T-helper 1 cell treated with Interleukin-12 subunit alpha and Interleukin-12 subunit beta and Interleukin-4 antibody, amounts not matched to agents 30 μg/mL and 1 μg/mL, for 36 hours (primary cell): ENCODE measurements at regions not wholly inside any gene's neighbourhood (a gene's known extent, or its start where the extent isn't known, plus 50 kb on each side); places are given as distances from the start of the nearest gene placed in this dataset.
"Not testable (repeated sequence)": the region's sequence is repeated elsewhere in the genome, so short reads cannot be mapped to it uniquely, and the experiment has no call there.

Source experiments
- H3K27ac Mint-ChIP-seq: one replicate; pipeline ENCODE4 v1.8.0; 2021; ENCODE audit warnings: mild to moderate bottlenecking, mixed read lengths
- H3K27me3 Mint-ChIP-seq: one replicate; pipeline ENCODE4 v1.8.0; 2021; ENCODE audit warnings: low read depth, mixed read lengths
- H3K36me3 Mint-ChIP-seq: one replicate; pipeline ENCODE4 v1.8.0; 2021; ENCODE audit warnings: low read depth, mixed read lengths
- H3K4me1 Mint-ChIP-seq: one replicate; pipeline ENCODE4 v1.8.0; 2021; ENCODE audit warnings: low read depth, mixed read lengths
- H3K4me3 Mint-ChIP-seq: one replicate; pipeline ENCODE4 v1.8.0; 2021; ENCODE audit warnings: mild to moderate bottlenecking, moderate library complexity, mixed read lengths
- H3K9me3 Mint-ChIP-seq: one replicate; pipeline ENCODE4 v1.8.0; 2021; ENCODE audit warnings: mixed read lengths

DNA sequence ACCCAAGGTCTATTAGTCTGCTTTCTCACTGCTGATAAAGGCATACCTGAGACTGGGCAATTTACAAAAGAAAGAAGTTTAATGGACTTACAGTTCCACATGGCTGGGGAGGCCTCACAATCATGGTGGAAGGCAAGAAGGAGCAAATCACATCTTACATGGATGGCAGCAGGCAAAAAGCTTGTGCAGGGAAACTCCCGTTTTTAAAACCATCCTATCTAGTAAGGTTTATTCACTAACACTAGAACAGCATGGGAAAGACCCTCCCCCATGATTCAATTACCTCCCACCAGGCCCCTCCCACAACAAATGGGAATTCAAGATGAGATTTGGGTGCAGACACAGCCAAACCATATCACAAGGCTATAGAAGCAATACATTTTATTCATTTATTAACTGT is 1921.4 kb downstream of the PCDH9 start:
- peaks cover 17% of the 10 kb centered on the region for H3K9me3 Mint-ChIP-seq
- not testable (repeated sequence) for H3K27ac Mint-ChIP-seq, H3K27me3 Mint-ChIP-seq

DNA sequence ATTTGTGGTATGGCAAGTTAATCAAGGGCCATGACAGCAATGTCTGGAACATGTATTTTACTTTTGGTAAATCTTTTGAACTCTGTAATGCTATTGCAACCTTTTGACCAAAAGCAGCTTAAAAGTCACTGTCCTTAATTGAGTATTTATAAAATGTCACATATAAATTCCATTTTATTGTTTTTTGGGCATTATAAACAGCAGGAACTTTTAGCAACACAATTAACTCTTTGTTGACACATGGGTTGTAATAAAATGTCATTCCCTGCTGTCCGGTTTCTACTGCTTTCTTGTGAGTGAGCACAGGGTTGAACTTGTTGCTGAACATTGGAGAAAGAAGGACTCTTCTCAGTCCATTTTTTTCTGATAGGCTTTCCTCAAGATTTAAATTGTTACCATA is 1923.1 kb downstream of the PCDH9 start:
- no peak overlapping the region for H3K27ac Mint-ChIP-seq
- H3K9me3 Mint-ChIP-seq, result peaks cover 13% of the 10 kb centered on the region
- no peak overlapping the region for H3K4me3 Mint-ChIP-seq
- H3K27me3 Mint-ChIP-seq, result no peaks in the 10 kb centered on the region
- no peaks in the 10 kb centered on the region for H3K36me3 Mint-ChIP-seq
- no peaks in the 10 kb centered on the region for H3K4me1 Mint-ChIP-seq

More for the DNA sequence above, 1921.4 kb downstream of the PCDH9 start:
- not testable (repeated sequence) for H3K4me1 Mint-ChIP-seq, H3K36me3 Mint-ChIP-seq, H3K4me3 Mint-ChIP-seq

DNA sequence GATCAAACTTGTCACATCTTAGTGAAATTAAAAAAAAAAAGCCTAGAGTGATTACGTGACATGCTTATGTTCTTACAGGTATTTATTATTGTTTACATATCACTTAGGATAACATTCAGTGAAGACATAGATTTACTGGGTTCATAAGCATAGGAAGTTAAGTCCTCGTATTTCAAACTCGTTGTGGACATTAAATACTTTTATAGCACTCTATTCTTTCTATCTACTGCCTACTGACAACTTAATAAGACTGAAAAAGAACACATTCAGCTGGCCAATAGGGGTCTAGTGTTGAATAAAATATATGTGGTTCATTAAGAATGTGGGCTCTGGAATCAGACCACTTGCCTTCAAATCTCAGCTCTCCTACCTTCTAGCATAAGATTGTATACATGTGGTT is 1927.4 kb downstream of the PCDH9 start:
- no peak overlapping the region for H3K4me3 Mint-ChIP-seq
- H3K27me3 Mint-ChIP-seq, result no peaks in the 10 kb centered on the region
- H3K4me1 Mint-ChIP-seq, result no peaks in the 10 kb centered on the region
- no peak overlapping the region for H3K27ac Mint-ChIP-seq
- H3K9me3 Mint-ChIP-seq, result no peaks in the 10 kb centered on the region
- no peaks in the 10 kb centered on the region for H3K36me3 Mint-ChIP-seq

DNA sequence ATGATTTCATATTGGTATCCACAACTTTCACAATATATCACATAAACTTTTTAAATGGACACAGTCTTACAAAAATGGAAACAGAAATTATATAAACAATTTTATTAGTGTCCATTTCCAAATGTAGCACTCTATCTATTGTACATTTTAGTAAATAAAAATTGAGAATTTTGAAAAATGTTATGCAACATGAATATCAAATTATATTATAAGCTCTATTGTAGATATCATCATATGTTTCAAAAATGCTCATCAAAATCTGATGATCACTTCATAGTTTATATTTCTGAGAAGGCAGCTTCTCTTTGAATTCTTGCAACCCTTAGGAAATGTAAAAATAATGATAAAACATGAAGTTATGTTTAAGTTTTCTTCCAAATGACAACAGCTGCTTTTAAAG is 1928.6 kb downstream of the PCDH9 start:
- Mint-ChIP-seq H3K9me3 (no peaks in the 10 kb centered on the region), H3K27ac (no peak overlapping the region), H3K36me3 (no peaks in the 10 kb centered on the region), H3K4me1 (no peaks in the 10 kb centered on the region), H3K27me3 (no peaks in the 10 kb centered on the region), H3K4me3 (no peak overlapping the region)

DNA sequence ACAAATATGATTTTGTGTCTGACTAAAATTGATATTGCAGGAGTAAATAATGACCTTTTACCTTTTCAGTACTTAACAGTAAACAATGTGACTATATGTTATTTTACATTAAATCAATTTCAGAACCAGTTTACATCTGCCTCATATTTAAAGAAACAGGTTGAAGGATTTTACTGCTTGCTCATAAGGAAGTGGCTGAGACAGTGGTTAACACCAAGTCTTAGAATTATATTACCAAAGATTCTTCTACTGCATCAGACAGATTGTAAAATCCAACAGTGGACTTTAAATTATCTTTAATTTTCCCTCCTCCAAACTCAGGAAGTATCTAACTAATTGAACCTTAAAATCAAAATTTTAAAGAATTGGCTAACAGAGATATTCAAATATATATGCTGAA is 1929.9 kb downstream of the PCDH9 start:
- Mint-ChIP-seq H3K36me3 (no peaks in the 10 kb centered on the region), H3K9me3 (no peaks in the 10 kb centered on the region), H3K27ac (no peak overlapping the region), H3K4me3 (no peak overlapping the region), H3K27me3 (no peaks in the 10 kb centered on the region), H3K4me1 (no peaks in the 10 kb centered on the region)

DNA sequence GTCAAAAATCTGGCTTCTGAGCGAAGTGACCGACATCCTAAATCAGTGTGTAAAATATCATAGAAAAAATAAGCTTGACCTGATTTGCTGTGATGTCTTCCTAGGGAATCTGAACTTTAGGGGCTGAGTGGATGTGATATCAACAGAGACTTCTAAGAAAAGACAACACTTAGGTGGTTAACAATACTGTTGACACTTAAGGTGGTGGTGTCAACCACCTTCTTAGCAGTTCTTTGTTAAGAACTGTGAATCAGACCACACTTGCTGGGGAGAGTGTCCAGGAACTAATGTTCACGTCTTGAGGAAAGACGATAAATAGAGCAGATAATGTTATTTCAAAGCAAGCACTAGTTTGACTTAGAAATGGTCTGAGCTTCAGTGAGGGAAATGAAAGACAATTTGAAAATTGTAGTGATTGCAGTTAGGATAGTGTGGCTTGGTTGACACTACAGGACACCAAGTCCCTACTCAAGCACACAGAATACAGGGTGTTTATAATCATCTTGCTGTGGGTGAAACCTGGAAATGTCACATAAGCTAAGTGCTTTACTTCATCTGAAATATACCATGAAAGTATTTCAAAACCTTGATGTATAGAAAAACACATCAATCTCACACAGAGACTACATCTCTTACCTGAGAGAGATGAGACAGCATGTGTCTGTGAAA is 1936.5 kb downstream of the PCDH9 start:
- Mint-ChIP-seq H3K27me3 (no peaks in the 10 kb centered on the region), H3K4me1 (no peaks in the 10 kb centered on the region), H3K36me3 (no peaks in the 10 kb centered on the region), H3K4me3 (no peak overlapping the region), H3K9me3 (peaks cover 4% of the 10 kb centered on the region), H3K27ac (no peak overlapping the region)

DNA sequence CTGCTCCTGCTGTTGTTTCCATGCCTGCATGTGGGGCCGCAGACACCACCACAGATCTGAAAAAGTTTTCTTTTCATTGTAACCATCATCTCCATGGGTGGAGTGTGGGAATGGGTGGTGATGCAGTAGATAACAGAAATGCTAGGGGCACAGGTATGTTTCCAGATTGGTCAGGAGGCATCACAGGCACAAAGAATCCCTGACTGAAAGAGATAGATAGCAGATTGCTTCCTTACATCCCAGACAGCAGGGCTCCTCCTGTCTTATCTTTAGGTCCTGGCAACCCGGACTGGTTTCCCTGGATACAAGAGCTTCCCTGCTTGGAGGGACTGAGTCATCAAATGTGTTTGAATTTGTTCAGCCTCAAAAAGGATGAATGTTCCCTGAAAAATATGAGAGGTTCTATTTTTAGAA is 1937.6 kb downstream of the PCDH9 start:
- Mint-ChIP-seq H3K27ac (no peak overlapping the region), H3K36me3 (no peaks in the 10 kb centered on the region), H3K9me3 (peaks cover 4% of the 10 kb centered on the region), H3K4me3 (no peak overlapping the region), H3K4me1 (no peaks in the 10 kb centered on the region), H3K27me3 (no peaks in the 10 kb centered on the region)

DNA sequence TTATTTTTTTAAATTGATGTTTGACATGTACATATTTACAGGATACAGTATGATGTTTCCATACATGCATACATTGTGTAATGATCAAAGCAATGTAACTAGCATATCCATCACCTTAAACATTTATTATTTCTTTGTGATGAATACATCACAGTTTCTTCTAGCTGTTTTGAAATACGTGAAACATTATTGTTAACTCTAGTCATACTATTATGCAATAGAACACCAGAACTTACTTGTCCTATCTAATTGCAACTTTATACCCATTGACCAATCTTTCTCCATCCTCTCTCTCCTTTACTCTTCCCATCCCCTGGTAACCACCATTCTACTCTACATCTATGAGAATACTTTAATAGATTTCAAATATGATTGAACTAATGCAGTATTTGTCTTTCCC is 1942.7 kb downstream of the PCDH9 start:
- Mint-ChIP-seq H3K27ac (no peak overlapping the region), H3K4me1 (no peaks in the 10 kb centered on the region), H3K36me3 (no peaks in the 10 kb centered on the region), H3K27me3 (no peaks in the 10 kb centered on the region), H3K4me3 (no peak overlapping the region), H3K9me3 (peaks cover 4% of the 10 kb centered on the region)

DNA sequence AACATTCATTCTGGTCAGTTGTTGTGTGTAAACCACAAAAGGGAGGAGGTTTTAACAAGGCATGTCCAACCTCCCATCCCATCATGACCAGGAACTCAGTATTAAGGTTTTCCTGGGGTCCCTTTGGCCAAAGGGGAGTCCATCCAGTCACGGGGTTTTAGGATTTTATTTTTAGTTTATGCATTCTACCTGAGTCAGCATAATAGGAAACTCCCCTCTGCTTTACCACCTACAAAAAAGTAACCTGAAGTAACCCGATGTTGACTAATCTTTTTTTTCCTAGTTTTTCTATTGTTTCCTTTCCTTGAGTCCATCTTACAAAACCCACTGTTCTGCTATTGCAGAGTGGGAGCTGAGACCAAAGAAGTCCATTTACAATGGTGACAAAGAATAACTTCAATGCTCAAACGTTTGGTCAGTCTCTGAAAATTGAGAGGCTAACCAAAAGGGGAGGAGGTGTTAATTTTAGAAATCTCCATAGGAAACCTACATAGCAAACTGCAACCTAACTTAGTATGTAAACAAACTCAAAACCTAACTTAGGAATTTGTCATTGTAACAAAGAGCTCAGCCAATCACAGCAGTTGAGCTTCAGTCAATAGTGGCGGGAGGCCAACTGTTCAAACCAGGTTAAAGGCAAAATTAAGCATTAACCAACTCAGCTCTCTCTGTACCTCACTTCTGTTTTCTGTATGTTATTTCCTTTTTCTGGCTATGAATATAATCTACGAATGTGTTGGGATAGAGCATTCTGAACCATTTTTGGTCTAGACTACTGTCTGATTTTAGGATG is 1954.1 kb downstream of the PCDH9 start:
- no peaks in the 10 kb centered on the region for H3K4me1 Mint-ChIP-seq
- H3K36me3 Mint-ChIP-seq, result no peaks in the 10 kb centered on the region
- no peak overlapping the region for H3K4me3 Mint-ChIP-seq
- H3K27me3 Mint-ChIP-seq, result no peaks in the 10 kb centered on the region
- H3K9me3 Mint-ChIP-seq, result peaks cover 12% of the 10 kb centered on the region
- H3K27ac Mint-ChIP-seq, result no peak overlapping the region

DNA sequence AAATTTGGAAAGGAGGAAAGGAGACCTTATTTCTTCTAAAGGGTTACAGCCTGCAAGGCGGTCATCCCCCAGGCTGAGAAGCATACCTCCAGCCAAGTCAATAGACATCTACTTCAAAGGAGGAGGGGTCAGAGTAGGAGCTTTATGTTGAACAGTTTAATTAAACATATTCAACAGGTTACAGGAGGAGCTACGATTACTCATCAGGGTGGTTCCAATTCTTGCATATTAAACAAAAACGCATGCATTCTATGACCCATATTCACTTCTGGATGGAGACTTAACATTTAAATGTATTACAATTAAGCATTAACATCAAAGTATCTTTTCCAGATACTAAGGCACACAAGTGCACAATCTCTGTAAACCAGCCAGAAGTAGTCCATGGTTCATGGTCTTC is 1955.0 kb downstream of the PCDH9 start:
- Mint-ChIP-seq H3K27me3 (no peaks in the 10 kb centered on the region), H3K27ac (no peak overlapping the region), H3K36me3 (no peaks in the 10 kb centered on the region), H3K4me1 (no peaks in the 10 kb centered on the region), H3K4me3 (no peak overlapping the region), H3K9me3 (peaks cover 12% of the 10 kb centered on the region)

DNA sequence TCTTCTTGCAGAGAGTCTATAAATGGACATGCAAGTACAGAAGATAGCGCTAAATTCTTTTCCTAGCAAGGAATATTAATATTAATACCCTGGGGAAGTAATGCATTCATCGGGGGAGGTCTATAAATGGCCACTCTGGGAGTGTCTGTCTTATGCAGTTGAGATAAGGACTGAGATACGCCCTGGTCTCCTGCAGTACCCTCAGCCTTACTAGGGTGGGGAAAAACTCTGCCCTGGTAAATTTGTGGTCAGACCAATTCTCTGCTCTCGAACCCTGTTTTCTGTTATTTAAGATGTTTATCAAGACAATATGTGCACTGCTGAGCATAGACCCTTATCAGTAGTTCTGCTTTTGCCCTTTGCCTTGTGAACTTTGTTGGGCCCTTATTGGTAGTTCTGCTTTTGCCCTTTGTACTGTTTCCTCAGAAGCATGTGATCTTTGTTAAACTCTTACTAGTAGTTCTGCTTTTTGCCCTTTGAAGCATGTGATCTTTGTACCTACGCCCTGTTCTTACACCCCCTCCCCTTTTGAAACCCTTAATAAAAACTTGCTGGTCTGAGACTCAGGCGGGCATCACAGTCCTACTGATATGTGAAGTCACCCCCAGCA is 1956.2 kb downstream of the PCDH9 start:
- not testable (repeated sequence) for H3K36me3 Mint-ChIP-seq, H3K27me3 Mint-ChIP-seq, H3K4me3 Mint-ChIP-seq, H3K27ac Mint-ChIP-seq, H3K4me1 Mint-ChIP-seq
- peaks cover 12% of the 10 kb centered on the region for H3K9me3 Mint-ChIP-seq

DNA sequence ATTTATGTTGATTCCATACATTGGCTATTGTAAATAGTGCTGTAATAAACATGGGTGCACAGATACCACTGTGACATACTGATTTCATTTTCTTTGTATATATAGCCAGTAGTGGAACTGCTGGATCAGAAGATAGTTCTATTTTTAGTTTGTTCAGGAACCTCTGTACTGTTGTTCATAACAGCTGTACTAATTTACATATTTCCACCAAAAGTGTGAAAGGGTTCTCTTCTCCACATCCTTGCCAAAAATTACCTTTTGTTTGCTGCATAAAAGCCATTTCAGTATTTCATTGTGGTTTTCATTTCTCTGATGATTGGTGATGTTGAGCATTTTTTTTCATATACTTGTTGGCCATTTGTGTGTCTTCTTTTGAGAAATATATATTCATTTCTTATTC is 1962.1 kb downstream of the PCDH9 start:
- H3K4me1 Mint-ChIP-seq, result no peaks in the 10 kb centered on the region
- H3K27ac Mint-ChIP-seq, result no peak overlapping the region
- no peak overlapping the region for H3K4me3 Mint-ChIP-seq
- peaks cover 10% of the 10 kb centered on the region for H3K9me3 Mint-ChIP-seq
- H3K36me3 Mint-ChIP-seq, result no peaks in the 10 kb centered on the region
- H3K27me3 Mint-ChIP-seq, result no peaks in the 10 kb centered on the region

DNA sequence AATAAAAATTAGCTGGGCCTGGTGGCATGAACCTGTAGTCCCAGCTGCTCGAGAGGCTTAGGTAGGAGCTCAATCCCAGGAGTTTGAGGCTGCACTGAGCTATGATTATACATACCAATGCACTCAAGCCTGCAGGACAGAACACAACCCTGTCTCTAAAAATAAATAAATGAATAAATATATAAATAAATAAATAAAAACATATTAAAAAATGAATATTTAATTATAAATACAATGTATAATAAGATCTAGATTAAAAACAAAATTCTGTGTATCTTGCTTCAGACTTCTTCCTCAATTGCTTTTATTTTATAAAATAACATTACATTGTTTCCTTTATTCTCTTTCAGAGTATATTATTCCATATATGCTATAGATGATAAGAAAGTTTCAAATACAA is 1964.1 kb downstream of the PCDH9 start:
- no peaks in the 10 kb centered on the region for H3K4me1 Mint-ChIP-seq
- H3K4me3 Mint-ChIP-seq, result no peak overlapping the region
- no peaks in the 10 kb centered on the region for H3K27me3 Mint-ChIP-seq
- peaks cover 10% of the 10 kb centered on the region for H3K9me3 Mint-ChIP-seq
- H3K27ac Mint-ChIP-seq, result no peak overlapping the region
- no peaks in the 10 kb centered on the region for H3K36me3 Mint-ChIP-seq

DNA sequence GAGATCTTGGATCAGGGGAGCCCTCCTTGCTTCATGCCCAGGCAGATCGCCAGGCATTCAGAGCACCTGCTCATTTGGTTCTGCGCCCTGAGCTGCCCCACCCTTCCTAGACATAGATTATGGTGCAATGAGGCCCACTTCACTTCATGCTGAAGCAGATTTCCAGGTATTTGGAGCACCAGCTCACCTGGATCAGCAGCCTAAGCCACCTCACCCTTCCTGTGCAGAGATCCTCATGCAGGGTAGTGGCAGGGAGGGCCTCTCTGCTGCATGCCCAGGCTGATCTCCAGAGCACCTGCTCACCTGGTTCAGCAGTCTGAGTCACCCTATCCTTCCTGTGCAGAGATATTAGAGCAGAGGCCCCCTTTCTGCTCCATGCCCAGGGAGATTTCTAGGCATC is 1966.1 kb downstream of the PCDH9 start:
- H3K36me3 Mint-ChIP-seq, result no peaks in the 10 kb centered on the region
- no peak overlapping the region for H3K27ac Mint-ChIP-seq
- no peaks in the 10 kb centered on the region for H3K4me1 Mint-ChIP-seq
- peaks cover 10% of the 10 kb centered on the region for H3K9me3 Mint-ChIP-seq
- no peaks in the 10 kb centered on the region for H3K27me3 Mint-ChIP-seq
- no peak overlapping the region for H3K4me3 Mint-ChIP-seq
